Panc1 (cell line): ENCODE measurements at regions not wholly inside any gene's neighbourhood (a gene's known extent, or its start where the extent isn't known, plus 50 kb on each side); places are given as distances from the start of the nearest gene placed in this dataset.

Source experiments
- ATAC-seq: fragments of 200-7000 bp; cut with Tn5 transposase; 2 replicates; pipeline ENCODE4 v1.9.1; 2020; ENCODE audit warnings: mild to moderate bottlenecking, moderate library complexity
- BruUV-seq: library from RNA; stranded (reverse); fragments of 400-500 nt; replicated peaks from 2 replicates; lab custom pipeline; 2021; lab: Mats Ljungman, UMichigan
- CTCF ChIA-PET: fragments of 300-600 bp; sonication (Branson Sonifier 250); formaldehyde crosslinking; loops from one replicate; lab custom pipeline; 2022; ENCODE audit warnings: antibody characterized with exemption; lab: Charles Lee
- POLR2A ChIA-PET: fragments of 300-600 bp; sonication (Branson Sonifier 250); formaldehyde crosslinking; loops from one replicate; lab custom pipeline; 2022; ENCODE audit warnings: antibody characterized with exemption; lab: Charles Lee
- DNase-seq: peaks from one replicate; pipeline ENCODE4 v3.0.0-alpha.2; 2010; ENCODE audit warnings: low read depth, low spot score
- H3K27ac ChIP-seq: 2 replicates; pipeline ENCODE4 v1.5.1; 2011; ENCODE audit warnings: mild to moderate bottlenecking, low read length, inconsistent platforms
- H3K27me3 ChIP-seq: fragments of 200-500 bp; sonication (Bioruptor generic); 2 replicates; pipeline ENCODE4 v1.6.0; 2014; ENCODE audit warnings: low read length, inconsistent platforms; ENCODE audit not compliant: control insufficient read depth, insufficient read depth
- H3K36me3 ChIP-seq: fragments of 200-500 bp; sonication (Bioruptor generic); 2 replicates; pipeline ENCODE4 v1.5.1; 2014; ENCODE audit warnings: inconsistent platforms, mild to moderate bottlenecking, low read length, moderate library complexity; ENCODE audit not compliant: control insufficient read depth, insufficient read depth
- H3K4me1 ChIP-seq: 2 replicates; pipeline ENCODE4 v1.5.1; 2011; ENCODE audit warnings: inconsistent platforms, mild to moderate bottlenecking, low read length, moderate library complexity; ENCODE audit not compliant: control insufficient read depth, insufficient read depth
- H3K4me3 ChIP-seq, 2 experiments: 2 replicates each; pipeline ENCODE4 v1.5.1; 2011 to 2012; ENCODE audit warnings: low read depth in 2 of 2, low read length in 2 of 2, mild to moderate bottlenecking in 2 of 2, inconsistent platforms in 1 of 2, moderate library complexity in 1 of 2
- H3K9me3 ChIP-seq: fragments of 200-500 bp; sonication (Bioruptor generic); 2 replicates; pipeline ENCODE4 v1.5.1; 2014; ENCODE audit warnings: low read depth, mild to moderate bottlenecking, inconsistent platforms, low read length, moderate library complexity; ENCODE audit not compliant: control insufficient read depth, insufficient read depth
- POLR2AphosphoS5 ChIP-seq: IDR thresholded peaks from 2 replicates; pipeline ENCODE4 v1.6.1; 2012; ENCODE audit warnings: mild to moderate bottlenecking, low read depth, low read length, moderate library complexity
- REST ChIP-seq, 2 experiments: IDR thresholded peaks; 2 replicates each; pipeline ENCODE4 v1.6.1; 2011 to 2012; ENCODE audit warnings: low read depth in 2 of 2, control low read depth in 1 of 2, low read length in 1 of 2, mild to moderate bottlenecking in 1 of 2, moderate library complexity in 1 of 2; ENCODE audit not compliant: insufficient read depth in 1 of 2
- SIN3A ChIP-seq: IDR thresholded peaks from 2 replicates; pipeline ENCODE4 v1.6.1; 2012; ENCODE audit warnings: low read depth, mild to moderate bottlenecking, low read length, moderate library complexity, borderline replicate concordance; ENCODE audit not compliant: insufficient read depth
- TCF7L2 ChIP-seq: IDR thresholded peaks from 2 replicates; pipeline ENCODE4 v1.6.1; 2011; ENCODE audit warnings: mild to moderate bottlenecking, low read depth, low read length, inconsistent platforms
- in situ Hi-C: cut with HindIII; loops from 2 replicates; pipeline ENCODE4 v1.10.0; 2016; ENCODE audit warnings: low sequenced_read_pairs, low pct_unique_long_range_greater_than_20kb
- intact Hi-C: fragments of 100-400 bp; cut with micrococcal nuclease; formaldehyde crosslinking; loops from one replicate; pipeline ENCODE4 v1.10.0; 2022; ENCODE audit not compliant: unreplicated experiment
- TF ChIP-seq, protein P1 (sequence below): fragments of 450-650 bp; IDR thresholded peaks from 2 replicates; pipeline ENCODE4 v1.5.1; 2017; ENCODE audit warnings: mild to moderate bottlenecking

- H3K27ac ChIP-seq: no peak overlapping the region
- ATAC-seq: no peak
- no TSS peak for BruUV-seq
- H3K27me3 ChIP-seq: no peaks in the 10 kb centered on the region
- intact Hi-C loops: no loop called here
- no peak overlapping the region for H3K4me3 ChIP-seq
- no peak for DNase-seq
- TF ChIP-seq TCF7L2 (no peak), POLR2AphosphoS5 (no peak), REST (IDR thresholded peaks at IDR 0.05; ENCODE audit: insufficient read depth in 1 of 2, low read depth in 2 of 2, low read length in 1 of 2) (no peak), SIN3A (no peak)
- TF ChIP-seq, protein P1, sequence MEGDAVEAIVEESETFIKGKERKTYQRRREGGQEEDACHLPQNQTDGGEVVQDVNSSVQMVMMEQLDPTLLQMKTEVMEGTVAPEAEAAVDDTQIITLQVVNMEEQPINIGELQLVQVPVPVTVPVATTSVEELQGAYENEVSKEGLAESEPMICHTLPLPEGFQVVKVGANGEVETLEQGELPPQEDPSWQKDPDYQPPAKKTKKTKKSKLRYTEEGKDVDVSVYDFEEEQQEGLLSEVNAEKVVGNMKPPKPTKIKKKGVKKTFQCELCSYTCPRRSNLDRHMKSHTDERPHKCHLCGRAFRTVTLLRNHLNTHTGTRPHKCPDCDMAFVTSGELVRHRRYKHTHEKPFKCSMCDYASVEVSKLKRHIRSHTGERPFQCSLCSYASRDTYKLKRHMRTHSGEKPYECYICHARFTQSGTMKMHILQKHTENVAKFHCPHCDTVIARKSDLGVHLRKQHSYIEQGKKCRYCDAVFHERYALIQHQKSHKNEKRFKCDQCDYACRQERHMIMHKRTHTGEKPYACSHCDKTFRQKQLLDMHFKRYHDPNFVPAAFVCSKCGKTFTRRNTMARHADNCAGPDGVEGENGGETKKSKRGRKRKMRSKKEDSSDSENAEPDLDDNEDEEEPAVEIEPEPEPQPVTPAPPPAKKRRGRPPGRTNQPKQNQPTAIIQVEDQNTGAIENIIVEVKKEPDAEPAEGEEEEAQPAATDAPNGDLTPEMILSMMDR: no peak
- no peaks in the 10 kb centered on the region for H3K9me3 ChIP-seq
- H3K4me1 ChIP-seq: no peaks in the 10 kb centered on the region
- ChIA-PET CTCF (no interaction called here), POLR2A (no interaction called here)
- H3K36me3 ChIP-seq: no peaks in the 10 kb centered on the region
- in situ Hi-C loops: no loop called here
These were observed 124.8 kb downstream of the SCG2 start for GRCh38 chr2:223477318-223477717.

GRCh38 chr2:223481486-223481885 is 120.7 kb downstream of the SCG2 start:
- TF ChIP-seq SIN3A: no peak
- TF ChIP-seq, protein P1: no peak
- TF ChIP-seq REST (IDR thresholded peaks at IDR 0.05; ENCODE audit: insufficient read depth in 1 of 2, low read depth in 2 of 2, low read length in 1 of 2): no peak
- no peak for TF ChIP-seq POLR2AphosphoS5
- no peak for TF ChIP-seq TCF7L2
- no TSS peak for BruUV-seq
- ChIA-PET CTCF (no interaction called here), POLR2A (no interaction called here)
- Histone ChIP-seq H3K36me3 (no peaks in the 10 kb centered on the region), H3K27me3 (no peaks in the 10 kb centered on the region), H3K4me3 (no peak overlapping the region), H3K27ac (no peak overlapping the region), H3K4me1 (no peaks in the 10 kb centered on the region), H3K9me3 (no peaks in the 10 kb centered on the region)
- intact Hi-C loops (no loop called here), in situ Hi-C loops (no loop called here)
- ATAC-seq (no peak), DNase-seq (no peak)
